OCI-M2 (cell line): ENCODE measurements at regions not wholly inside any gene's neighbourhood (a gene's known extent, or its start where the extent isn't known, plus 50 kb on each side); places are given as distances from the start of the nearest gene placed in this dataset.
"Not testable (repeated sequence)": the region's sequence is repeated elsewhere in the genome, so short reads cannot be mapped to it uniquely, and the experiment has no call there.

Experiments used
- DNase-seq: peaks from one replicate; lab custom pipeline; 2025; ENCODE audit not compliant: unreplicated experiment; lab: John Stamatoyannopoulos, UW

GRCh38 chr5:124195411-124195810, 551.0 kb downstream of the ZNF608 start:
- no peak for DNase-seq

- DNase-seq, result no peak
Measured at GRCh38 chr5:124194282-124194681, 552.2 kb downstream of the ZNF608 start.

- no peak for DNase-seq
Measured at GRCh38 chr5:124193371-124193789, 553.1 kb downstream of the ZNF608 start.

GRCh38 chr5:124192716-124193115, 553.7 kb downstream of the ZNF608 start:
- DNase-seq, result no peak

GRCh38 chr5:124185716-124186115, 560.7 kb downstream of the ZNF608 start:
- DNase-seq, result no peak

- no peak for DNase-seq
Measured at GRCh38 chr5:124182133-124182532, 564.3 kb downstream of the ZNF608 start.

GRCh38 chr5:124180875-124181461, 565.5 kb downstream of the ZNF608 start:
- no peak for DNase-seq

- no peak for DNase-seq
Measured at GRCh38 chr5:124180299-124180874, 566.1 kb downstream of the ZNF608 start.

- no peak for DNase-seq
Measured at GRCh38 chr5:124179819-124180218, 566.6 kb downstream of the ZNF608 start.

GRCh38 chr5:124178050-124178449, 568.4 kb downstream of the ZNF608 start:
- no peak for DNase-seq

GRCh38 chr5:124176692-124177091, 569.7 kb downstream of the ZNF608 start:
- DNase-seq, result no peak

- no peak for DNase-seq
Measured at GRCh38 chr5:124173386-124173785, 573.1 kb downstream of the ZNF608 start.

- DNase-seq, result no peak
Measured at GRCh38 chr5:124172389-124173003, 573.9 kb downstream of the ZNF608 start.

GRCh38 chr5:124168093-124168492, 578.3 kb downstream of the ZNF608 start:
- not testable (repeated sequence) for DNase-seq

- no peak for DNase-seq
Measured at GRCh38 chr5:124162767-124163532, 583.5 kb downstream of the ZNF608 start.

- no peak for DNase-seq
Measured at GRCh38 chr5:124161266-124161665, 585.2 kb downstream of the ZNF608 start.

- no peak for DNase-seq
Measured at GRCh38 chr5:124160265-124160664, 586.2 kb downstream of the ZNF608 start.

GRCh38 chr5:124157320-124157719, 589.1 kb downstream of the ZNF608 start:
- no peak for DNase-seq

- DNase-seq, result no peak
Measured at GRCh38 chr5:124156415-124156996, 589.9 kb downstream of the ZNF608 start.

- no peak for DNase-seq
Measured at GRCh38 chr5:124154714-124155113, 591.7 kb downstream of the ZNF608 start.

- no peak for DNase-seq
Measured at GRCh38 chr5:124153588-124153987, 592.9 kb downstream of the ZNF608 start.

- DNase-seq, result no peak
Measured at GRCh38 chr5:124148574-124148973, 597.9 kb downstream of the ZNF608 start.
